GM19468 (cell line): ENCODE measurements at regions not wholly inside any gene's neighbourhood (a gene's known extent, or its start where the extent isn't known, plus 50 kb on each side); places are given as distances from the start of the nearest gene placed in this dataset.

Experiments used
- ATAC-seq: cut with Tn5 transposase; IDR thresholded peaks from one replicate; pipeline ENCODE4 v1.9.1; 2021; ENCODE audit warnings: mild to moderate bottlenecking, moderate library complexity, moderate number of reproducible peaks; ENCODE audit not compliant: unreplicated experiment; ENCODE audit errors: extremely low read depth

DNA sequence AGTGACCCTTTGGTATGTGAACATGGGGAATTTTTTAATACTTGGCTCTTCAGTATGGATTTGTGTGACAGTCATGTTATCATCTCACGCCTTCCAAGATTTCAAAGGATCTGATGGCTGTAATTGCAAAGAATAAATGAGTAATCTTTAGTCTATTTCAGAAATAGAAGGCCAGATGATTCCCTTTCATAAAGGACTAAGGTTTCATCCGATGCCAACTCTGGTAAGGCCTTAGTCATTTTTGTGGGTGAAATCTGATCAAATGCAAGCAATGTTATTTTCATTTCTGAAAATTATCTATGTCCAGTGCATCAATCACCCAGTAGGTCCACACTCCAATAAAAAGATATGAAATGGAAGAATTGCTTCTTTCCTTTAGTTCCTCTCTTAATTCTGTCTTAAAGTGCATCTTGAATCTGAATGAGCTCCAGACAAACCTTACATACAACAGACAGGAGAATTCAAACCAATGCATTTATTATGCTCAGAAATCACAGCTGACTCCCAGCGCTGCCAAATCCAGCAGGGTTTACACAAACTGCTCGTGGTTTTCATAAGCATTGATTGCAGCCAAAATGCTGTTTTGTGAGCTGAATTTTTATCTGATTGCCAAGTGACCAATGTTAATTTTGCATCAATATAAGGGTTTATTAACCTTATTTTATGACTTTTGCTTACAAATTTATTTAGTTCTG is 565.2 kb upstream of the MARCKS start:
- ATAC-seq, result no peak

DNA sequence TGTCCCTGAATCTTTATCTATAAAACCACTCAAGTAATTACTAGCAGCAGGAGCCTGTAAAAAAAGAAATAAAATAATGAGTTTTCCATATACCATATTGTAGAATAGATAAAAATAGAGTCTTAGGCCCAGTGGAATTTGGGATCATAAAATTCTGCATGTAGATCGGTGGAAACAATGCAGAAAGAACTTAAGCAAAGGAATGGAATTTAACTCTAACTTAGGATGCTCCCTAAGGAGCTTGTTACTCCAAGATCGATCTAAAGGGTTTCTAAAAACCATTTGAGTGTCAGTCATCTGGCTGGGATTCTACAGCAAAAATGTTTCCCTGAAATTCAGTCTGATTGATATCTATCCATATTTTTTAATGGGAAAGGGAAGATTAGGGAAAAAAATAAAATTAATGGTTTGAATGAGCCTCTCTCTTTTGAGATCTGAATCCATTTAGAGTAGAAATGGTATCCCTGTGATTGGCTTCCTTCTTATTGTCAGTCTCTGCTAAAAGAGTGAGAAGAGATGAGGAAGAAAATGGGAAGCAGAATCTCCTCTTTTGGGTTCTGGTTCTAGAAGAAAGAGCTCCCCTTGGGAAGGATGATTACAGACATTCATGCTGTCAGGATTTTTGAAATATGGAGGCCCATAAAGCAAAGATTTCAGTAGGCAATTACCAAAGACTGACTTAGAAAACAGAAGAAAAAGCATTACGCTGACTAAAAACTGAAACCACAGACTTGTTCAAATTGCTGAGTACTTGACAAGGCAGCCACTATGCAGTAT is 564.3 kb upstream of the MARCKS start:
- no peak for ATAC-seq

DNA sequence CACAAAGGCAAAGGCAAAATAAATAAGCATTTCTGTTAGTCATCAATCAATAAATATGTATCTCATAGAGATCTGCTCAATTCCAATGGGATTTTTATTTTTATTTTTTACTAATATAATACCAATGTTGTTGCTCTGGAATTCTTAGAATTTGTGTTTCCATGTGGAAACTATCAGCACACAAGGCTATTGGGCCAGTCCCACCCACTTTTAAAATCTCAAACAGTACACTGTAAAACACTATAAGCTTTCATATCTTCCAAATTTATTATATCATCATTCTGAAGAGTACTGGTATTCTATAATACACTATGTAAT is 563.8 kb upstream of the MARCKS start:
- ATAC-seq, result no peak

DNA sequence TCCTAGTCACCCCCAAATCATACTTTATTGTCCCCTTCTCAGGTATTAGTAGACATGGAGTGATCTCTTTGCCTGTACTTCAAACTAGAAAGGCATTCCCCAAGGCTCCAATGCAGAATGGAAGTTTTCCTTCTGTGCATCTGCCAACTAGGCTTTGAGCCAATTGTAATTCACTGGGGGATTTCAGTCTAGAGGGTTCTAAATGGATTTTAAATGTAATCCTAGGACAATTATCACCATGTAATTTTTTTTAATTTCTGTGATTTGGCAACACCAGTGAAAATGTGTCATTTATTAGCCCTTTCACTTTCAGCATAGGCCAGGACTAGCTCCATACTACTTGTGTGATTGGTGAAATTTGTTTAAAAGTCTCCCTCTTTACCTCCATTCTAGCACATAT is 557.6 kb upstream of the MARCKS start:
- ATAC-seq, result no peak

DNA sequence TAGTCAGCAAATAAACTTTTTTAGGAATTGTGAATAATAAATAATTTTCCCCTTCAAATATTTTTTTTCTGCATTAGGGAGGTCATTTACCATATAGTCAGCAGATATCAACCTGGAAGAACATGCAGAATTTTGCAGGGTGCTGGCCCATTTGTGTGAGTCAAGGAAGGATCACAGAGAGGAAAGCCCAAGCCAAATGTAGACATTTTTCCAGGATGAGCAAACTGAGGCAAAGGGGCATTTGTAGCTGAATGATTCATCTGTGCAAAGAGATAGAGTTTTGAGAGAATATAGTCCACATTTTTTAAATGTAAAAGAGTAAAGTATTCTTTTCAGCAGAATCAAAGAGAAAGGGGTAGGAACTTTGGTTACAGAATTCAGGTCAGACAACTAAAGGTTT is 555.5 kb upstream of the MARCKS start:
- ATAC-seq, result no peak

DNA sequence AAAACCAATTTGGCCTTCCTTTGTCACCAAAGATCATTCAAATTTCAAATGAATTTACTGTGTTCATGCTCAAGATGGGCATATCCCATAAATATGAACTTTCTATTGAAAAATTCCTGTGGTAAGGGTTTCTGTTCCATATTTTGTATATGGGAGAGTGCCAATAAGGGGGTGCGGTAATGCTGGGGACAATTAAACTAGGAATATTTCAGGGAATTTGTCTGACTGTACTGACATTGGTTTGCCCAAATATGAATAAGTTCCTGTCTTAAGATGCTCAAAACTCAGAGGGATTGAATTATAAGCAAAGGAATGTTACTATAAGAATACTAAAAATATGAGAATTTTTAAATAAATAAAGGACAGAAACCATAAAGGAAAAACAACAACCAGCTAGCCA is 553.0 kb upstream of the MARCKS start:
- ATAC-seq, result no peak

DNA sequence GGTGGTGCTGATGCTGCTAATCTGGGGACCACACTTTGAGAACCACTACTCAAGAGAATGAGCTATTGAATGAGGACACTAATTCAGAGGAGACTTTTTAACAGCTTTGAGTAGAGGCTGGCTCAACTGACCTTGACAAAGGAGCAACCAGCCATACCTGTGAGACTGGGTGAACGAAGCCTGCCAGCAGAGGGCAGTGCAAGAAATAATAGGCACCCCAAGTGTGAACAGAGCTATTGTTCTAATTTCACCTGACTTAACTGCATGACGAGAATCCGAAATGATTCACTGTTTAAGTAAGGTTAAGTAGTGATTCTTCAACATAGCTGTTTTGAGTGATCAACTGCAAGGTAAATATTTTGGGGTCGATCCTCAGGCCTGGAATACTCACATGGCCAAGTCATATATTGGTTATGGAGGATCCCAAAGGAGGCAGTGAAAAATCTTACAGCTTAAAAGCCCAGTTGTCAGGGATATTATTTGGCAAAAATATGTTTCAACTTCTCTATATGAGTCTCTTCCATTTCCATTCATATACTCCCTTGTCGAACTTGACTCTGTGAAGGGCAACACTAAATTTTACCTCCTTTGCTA is 550.5 kb upstream of the MARCKS start:
- peak; percentile 77 for ATAC-seq

DNA sequence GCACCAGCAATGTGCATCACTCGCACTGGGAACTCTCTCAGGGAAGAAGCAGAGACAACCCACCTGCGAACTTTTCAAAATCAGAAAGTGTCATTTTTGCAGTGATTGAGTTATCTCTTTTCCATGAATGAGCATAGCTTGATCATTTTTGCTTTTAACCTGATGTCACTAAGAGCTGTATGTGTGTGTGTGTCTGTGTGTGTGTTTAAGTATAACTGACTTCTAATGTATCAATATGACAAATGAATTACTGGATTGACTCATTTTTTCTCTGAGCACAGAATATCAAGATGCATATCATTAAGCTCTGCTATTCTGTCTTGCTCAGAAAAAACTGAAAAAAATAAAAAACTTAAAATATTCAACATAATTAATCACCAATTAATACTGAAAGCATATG is 548.9 kb upstream of the MARCKS start:
- ATAC-seq, result no peak

DNA sequence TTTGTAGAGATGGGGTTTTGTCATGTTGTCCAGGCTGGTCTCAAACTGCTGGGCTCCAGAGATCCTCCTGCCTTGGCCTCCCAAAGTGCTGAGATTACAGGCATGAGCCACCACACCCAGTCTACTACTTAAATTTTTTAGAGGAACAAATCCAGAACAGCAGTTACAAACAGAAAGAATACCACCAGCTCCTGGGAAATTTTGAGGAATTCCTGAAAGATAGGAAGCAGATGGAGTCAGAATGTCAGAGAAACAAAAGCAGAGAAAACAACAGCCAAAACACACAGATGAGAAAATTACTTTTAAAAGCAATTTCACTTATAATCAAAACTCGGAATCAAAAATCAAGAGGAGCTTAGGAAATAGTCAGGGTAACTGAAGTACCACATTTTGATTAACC is 543.3 kb upstream of the MARCKS start:
- ATAC-seq, result no peak

DNA sequence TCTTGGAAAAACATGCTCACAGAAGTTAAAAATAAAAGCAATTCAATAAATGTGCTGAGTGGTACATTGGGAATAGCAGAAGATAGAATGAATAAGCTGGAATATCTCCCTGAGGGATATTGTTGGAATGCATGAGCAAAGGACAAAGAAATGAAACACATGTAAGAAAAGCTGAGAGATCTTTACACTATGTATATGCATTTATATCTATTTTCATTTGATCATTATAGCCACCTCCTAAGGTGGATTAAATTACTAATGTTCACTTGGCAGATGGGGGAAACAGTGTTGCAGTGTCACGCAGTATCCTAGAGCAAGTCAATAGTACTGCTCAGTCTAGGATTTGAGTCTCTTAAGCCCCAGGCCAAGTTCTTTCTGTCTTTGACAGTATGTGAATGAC is 542.0 kb upstream of the MARCKS start:
- ATAC-seq, result no peak

DNA sequence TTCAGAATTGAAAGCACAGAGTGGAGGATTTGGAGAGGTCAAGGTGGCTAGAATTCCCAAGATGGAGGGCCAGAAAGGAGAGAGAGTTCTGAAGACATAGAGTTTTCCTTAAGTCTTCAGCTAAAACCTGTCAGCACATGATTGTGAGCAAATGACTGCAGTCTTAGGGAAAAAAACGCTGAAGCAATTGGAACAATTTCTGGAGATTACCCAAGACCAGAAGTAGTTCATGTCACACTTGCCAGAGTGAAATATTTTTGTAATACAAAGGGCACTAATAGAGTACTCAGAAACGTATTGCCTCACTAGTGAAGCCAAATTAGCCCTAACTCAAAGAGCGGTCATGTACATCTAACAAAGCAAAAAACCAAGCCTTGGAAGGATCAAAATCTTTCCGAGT is 541.3 kb upstream of the MARCKS start:
- ATAC-seq, result no peak

DNA sequence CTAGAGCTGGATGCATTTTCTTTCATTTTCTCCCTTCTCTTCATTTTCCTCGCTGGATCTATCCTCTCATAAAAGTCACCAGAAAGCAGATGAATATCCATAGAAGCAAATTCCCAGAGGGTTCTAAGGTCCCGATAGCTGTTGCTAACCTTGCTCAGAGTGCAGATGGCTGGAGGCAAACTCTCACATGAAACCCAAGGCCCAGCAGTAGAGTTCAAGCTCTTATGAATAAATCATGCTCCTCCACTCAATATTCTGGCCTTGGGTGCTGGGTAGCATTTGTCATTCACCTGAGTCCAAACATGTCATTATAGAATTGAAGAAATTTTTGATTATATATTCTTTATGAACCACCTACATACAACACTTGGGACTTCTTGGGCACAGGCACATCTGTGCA is 539.7 kb upstream of the MARCKS start:
- ATAC-seq, result no peak

DNA sequence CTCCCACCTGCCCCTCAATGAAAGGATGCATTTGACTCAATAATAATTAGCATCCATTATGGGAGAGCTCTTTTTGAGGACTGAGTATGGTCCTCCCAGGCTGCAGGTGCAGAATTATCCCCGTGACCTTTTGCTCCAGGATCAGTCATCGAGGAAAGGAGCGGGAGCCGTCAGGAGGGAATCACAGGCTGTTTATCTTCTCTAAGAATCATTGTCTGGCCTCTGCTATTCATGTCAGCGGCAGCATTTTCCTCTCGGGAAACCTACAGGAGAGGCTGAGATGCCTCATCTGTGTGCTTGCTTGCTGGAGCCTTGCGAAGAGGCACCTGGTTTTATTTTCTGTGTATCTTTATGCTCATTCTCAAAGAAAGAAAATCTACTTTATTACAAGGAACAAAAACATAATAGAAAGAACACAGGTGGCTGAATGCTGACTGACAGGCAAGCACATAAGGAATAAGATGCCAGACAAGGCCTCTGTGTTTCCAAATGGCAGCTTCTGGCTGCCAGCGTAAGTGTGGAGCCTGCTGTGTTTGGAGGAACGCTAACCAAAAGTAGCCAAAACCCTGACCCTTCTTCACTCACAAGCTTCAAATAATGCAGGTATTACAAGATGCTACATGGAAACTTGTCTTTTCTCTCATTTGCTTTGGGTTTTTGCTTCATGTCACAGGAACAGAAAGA is 539.1 kb upstream of the MARCKS start:
- no peak for ATAC-seq

DNA sequence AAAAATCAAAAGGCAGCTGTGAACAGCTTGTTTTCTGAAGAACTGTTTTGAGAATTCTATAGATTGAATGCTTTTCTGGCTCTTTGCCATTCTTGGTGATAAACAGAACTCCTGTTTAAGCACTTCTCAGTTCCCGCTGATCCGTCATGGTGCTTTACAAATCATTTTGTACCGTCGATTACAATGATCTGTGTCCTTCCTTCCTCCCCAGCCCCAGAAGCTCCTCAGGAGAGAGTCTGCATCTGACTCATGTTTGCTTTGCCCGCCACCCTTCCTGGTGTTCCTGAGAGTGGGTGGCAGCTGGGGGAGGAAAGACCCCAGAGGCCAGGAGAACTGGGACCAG is 538.6 kb upstream of the MARCKS start:
- no peak for ATAC-seq

DNA sequence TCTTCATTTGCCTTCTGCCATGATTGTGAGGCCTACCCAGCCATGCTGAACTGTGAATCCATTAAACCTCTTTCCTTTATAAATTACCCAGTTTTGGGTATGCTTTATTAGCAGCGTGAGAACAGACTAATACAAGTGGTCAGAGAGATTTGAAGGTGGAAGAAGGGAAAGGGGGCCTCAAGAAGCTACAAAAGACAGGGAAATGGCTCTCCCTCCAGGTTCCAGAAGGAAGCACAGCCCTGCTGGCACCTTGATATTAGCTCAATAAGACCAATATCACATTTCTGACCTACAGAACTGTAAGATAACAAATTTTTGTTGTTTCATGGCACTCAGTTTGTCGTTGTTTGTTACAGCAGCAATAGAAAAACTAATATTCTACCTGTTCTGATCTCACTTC is 536.5 kb upstream of the MARCKS start:
- no peak for ATAC-seq

DNA sequence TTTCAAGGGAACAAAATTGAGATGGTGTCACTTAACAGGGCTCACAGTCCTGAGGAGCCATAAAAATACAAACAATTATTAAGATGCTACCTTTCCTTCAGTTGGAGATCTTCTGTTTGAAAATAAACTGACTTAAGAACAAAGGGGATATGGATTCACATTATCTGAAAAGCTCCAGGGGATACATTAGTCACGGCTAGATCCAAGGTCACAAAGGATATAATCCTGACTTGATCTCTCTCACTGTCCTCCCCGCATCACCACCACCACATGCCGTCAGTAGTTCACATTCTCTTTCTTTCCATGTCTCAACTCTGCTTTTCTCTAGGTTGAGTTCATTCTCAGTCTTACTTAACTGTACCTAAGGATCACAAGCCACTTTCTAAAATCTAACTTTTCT is 530.4 kb upstream of the MARCKS start:
- no peak for ATAC-seq

DNA sequence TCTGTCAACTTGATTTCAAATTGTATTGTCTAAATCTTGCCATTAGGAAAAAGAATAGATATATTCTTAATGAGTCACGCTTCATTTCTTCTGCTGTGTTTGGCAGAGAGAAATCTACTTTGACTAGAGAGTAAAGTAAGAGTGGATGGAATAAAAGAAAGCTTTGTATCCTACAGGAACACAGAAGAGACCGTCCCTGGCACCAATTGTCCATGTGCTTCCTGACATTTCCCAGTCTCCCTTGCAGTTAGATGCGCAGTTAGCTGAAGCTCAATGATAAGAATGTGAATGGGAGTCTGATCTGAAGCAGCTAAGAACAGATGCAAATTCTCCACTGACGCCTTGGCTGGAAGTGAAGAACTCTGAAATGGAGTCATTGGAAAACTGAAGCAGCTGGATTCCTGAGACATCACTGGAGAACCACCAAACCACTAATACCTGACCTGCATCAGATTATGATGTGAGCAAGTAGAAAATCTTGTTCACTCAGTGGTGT is 528.2 kb upstream of the MARCKS start:
- no peak for ATAC-seq

DNA sequence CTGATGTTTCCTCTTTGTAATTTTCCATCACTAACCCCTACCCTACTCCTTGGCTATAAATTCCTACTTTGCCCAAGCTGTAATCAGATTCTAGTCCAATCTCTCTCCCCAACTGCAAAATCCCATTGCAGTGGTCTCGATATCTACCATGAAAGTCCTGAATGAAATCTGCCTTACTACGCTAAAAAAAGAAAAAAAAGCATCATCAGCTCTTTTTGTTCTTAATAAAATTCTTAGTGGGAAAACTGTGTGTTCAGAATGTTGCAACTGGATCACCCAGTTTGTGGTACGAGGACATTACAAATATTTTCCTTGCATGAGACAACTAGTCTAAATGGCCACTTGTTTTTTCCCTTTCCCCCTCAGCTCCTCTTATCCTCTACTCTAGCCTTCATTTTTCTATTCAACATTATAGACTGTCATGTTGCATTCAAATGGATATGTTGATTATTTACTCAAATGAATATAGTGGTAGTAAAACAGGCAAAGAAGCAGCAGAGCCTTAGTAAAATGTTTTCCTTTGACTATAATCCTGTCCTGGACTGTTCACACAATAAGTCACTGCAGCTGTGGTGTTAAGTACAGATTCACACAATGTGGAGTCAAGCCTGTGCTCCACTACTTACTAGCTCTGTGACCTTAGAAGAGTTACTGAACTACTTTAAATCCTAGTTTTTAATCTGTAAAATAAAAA is 527.1 kb upstream of the MARCKS start:
- no peak for ATAC-seq

DNA sequence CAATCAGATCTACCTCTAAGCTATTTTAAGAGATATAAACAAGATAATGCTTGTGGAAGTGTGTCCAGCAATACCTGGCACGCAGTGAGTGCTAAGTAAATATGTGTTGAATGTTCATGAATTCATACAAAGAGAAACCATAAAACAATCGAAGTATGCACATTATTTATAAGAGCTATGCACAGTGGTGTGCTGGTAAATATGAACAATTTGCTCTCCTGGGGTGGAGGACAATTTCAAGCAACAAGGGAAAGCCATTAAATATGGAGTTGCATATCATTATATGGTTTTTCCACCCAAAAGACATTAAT is 526.6 kb upstream of the MARCKS start:
- ATAC-seq, result no peak

DNA sequence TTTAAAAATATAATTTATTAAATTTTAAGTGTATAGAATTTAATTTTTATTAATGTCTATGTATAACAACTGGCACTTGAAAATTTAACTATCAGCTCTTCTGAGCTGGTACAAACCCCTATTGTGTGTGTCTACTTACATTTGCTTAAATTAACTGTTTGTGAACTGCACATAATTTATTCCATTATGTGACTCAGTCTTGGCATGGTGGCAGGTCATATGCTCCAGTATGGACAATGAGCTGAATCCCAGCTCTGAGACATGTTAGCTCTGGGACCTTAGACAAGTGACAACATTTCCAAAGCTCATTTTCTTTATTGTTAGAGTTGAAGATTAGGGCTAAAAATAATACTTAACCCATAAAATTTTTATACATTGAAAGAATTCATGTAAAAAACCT is 526.1 kb upstream of the MARCKS start:
- no peak for ATAC-seq

DNA sequence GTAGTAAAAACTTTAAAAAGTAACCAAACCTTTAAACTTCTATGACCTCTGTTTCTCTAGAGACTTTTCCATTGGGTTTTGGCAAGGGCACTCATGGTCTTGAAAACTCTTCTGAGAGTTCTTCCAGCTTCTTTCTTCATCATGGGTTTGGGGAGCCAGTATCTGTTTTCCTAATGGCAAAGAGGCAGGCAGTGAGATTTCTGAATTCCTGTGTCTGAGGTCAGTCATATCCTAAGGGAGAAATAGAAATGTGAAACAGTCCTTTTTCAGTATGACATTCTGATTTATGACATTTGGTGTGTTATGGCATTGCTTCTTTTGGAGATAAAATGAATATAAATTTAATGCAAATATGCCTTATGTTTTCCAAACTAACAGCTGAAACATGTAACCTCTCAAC is 518.5 kb upstream of the MARCKS start:
- ATAC-seq, result no peak
